HCT116 (cell line): ENCODE measurements at regions not wholly inside any gene's neighbourhood (a gene's known extent, or its start where the extent isn't known, plus 50 kb on each side); places are given as distances from the start of the nearest gene placed in this dataset.

Experiments used
- EZH2 ChIP-seq: fragments of 200-600 bp; sonication (generic); IDR thresholded peaks from 2 replicates; pipeline ENCODE4 v1.6.1; 2017; ENCODE audit warnings: antibody characterized with exemption, mixed run types
- EZH2phosphoT487 ChIP-seq: fragments of 200-600 bp; IDR thresholded peaks from 2 replicates; pipeline ENCODE4 v1.6.1; 2018; ENCODE audit warnings: antibody characterized with exemption, borderline replicate concordance
- POLR2A ChIP-seq: IDR thresholded peaks from 2 replicates; pipeline ENCODE4 v1.7.0; 2011; ENCODE audit warnings: borderline replicate concordance; ENCODE audit not compliant: insufficient read depth, insufficient read length; ENCODE audit errors: extremely low read depth
- POLR2AphosphoS5 ChIP-seq: IDR thresholded peaks from 2 replicates; pipeline ENCODE4 v1.6.1; 2011; ENCODE audit warnings: mild to moderate bottlenecking, low read depth, low read length, moderate library complexity
- TF ChIP-seq, protein P1 (sequence below): IDR thresholded peaks from 2 replicates; pipeline ENCODE4 v1.6.1; 2011; ENCODE audit warnings: mild to moderate bottlenecking, low read length, moderate library complexity; ENCODE audit not compliant: insufficient replicate concordance; ENCODE audit errors: extremely low read depth
- TF ChIP-seq, protein P2 (sequence below), 3 experiments: fragments of 200-600 bp in 1 of 3; sonication (generic) in 1 of 3; IDR thresholded peaks in 2 of 3; conservative IDR thresholded peaks in 1 of 3; 2 replicates each; pipeline ENCODE4 v1.5.1; 2012 to 2017; ENCODE audit warnings: low read depth in 2 of 3, low read length in 2 of 3, antibody characterized with exemption in 1 of 3, borderline replicate concordance in 1 of 3, control low read depth in 1 of 3, mild to moderate bottlenecking in 1 of 3, mixed read lengths in 1 of 3, mixed run types in 1 of 3, moderate library complexity in 1 of 3; ENCODE audit not compliant: insufficient read depth in 1 of 3
- TF ChIP-seq, protein P3 (sequence below): IDR thresholded peaks from 2 replicates; pipeline ENCODE4 v1.6.1; 2012

DNA sequence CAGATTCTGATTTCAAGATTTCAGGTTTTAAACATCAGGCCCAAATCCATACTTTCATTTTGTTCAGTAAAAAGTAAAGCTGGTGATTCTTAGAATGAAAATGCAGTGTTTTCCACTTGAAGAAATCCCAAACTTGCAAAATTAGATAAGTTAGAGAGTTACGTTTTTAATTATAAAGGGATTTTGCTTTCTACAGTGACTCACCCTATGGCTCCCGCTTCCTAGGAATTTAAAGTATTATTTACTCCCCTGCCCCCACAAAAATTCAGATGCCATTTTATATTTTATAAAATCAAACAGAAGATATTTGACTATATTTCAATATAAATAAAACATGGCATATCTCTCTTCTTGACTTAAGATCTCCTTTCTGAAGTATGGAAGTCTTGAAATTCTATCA is 402.9 kb downstream of the ZSWIM6 start:
- no peak for TF ChIP-seq EZH2phosphoT487
- TF ChIP-seq, protein P1, sequence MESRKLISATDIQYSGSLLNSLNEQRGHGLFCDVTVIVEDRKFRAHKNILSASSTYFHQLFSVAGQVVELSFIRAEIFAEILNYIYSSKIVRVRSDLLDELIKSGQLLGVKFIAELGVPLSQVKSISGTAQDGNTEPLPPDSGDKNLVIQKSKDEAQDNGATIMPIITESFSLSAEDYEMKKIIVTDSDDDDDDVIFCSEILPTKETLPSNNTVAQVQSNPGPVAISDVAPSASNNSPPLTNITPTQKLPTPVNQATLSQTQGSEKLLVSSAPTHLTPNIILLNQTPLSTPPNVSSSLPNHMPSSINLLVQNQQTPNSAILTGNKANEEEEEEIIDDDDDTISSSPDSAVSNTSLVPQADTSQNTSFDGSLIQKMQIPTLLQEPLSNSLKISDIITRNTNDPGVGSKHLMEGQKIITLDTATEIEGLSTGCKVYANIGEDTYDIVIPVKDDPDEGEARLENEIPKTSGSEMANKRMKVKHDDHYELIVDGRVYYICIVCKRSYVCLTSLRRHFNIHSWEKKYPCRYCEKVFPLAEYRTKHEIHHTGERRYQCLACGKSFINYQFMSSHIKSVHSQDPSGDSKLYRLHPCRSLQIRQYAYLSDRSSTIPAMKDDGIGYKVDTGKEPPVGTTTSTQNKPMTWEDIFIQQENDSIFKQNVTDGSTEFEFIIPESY: no peak
- TF ChIP-seq, protein P2, sequence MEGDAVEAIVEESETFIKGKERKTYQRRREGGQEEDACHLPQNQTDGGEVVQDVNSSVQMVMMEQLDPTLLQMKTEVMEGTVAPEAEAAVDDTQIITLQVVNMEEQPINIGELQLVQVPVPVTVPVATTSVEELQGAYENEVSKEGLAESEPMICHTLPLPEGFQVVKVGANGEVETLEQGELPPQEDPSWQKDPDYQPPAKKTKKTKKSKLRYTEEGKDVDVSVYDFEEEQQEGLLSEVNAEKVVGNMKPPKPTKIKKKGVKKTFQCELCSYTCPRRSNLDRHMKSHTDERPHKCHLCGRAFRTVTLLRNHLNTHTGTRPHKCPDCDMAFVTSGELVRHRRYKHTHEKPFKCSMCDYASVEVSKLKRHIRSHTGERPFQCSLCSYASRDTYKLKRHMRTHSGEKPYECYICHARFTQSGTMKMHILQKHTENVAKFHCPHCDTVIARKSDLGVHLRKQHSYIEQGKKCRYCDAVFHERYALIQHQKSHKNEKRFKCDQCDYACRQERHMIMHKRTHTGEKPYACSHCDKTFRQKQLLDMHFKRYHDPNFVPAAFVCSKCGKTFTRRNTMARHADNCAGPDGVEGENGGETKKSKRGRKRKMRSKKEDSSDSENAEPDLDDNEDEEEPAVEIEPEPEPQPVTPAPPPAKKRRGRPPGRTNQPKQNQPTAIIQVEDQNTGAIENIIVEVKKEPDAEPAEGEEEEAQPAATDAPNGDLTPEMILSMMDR (IDR thresholded peaks at IDR 0.05 in 2 of 3, conservative IDR thresholded peaks at IDR 0.05 in 1 of 3; ENCODE audit: borderline replicate concordance in 1 of 3, insufficient read depth in 1 of 3, low read depth in 2 of 3, low read length in 2 of 3): no peak
- TF ChIP-seq, protein P3, sequence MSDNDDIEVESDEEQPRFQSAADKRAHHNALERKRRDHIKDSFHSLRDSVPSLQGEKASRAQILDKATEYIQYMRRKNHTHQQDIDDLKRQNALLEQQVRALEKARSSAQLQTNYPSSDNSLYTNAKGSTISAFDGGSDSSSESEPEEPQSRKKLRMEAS: no peak
- no peak for TF ChIP-seq EZH2
- no peak for TF ChIP-seq POLR2AphosphoS5
- no peak for TF ChIP-seq POLR2A
